Dedifferentiated amniotic fluid mesenchymal stem cell (primary cell): ENCODE measurements at regions not wholly inside any gene's neighbourhood (a gene's known extent, or its start where the extent isn't known, plus 50 kb on each side); places are given as distances from the start of the nearest gene placed in this dataset.
"Not testable (repeated sequence)": the region's sequence is repeated elsewhere in the genome, so short reads cannot be mapped to it uniquely, and the experiment has no call there.

Source experiments
- DNase-seq: peaks from one replicate; pipeline ENCODE4 v3.0.0-alpha.2; 2016; ENCODE audit errors: extremely low spot score

DNA sequence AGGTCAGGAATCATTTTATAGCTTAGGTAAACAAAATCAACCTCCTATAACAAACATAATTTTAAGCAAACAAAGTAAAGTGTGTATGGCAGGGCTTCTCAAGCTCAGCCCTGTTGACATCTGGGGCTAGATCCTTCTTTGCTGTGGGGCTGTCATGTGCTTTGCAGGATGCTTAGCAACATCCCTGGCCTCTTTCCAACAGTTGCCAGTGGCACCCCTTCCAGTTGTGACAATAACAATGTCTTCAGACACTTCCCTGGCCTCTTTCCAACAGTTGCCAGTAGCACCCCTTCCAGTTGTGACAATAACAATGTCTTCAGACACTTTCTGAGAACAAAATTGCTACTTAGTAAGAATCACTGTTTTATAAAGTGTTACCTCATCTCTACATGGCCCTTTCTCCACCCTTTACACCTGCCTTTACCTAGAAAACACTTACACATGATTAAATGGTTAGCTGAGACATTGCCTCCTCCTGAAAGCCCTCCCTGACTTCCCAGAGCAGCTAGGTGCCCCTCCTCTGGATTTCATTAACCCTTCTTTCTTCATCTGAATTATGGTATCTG, 194.0 kb upstream of the LMCD1 start:
- DNase-seq = no peak

DNA sequence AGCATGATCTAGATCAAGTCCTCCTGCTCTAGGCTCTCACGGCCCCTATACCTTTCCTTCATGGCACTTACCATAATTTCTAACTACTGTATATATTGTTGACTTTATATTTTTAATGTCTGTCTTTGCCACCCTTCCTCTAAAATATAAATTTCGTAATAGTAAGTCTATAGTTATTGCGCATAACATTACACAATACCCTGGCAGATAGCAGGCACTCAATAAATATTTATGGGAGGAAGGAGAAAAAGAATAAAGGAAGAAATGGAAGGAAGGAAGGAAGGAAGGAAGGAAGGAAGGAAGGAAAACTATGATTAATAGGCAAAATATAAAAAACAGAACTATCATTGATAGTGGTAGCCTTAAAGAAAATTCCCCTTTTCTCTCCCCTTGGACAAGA, 190.3 kb upstream of the LMCD1 start:
- DNase-seq = no peak

DNA sequence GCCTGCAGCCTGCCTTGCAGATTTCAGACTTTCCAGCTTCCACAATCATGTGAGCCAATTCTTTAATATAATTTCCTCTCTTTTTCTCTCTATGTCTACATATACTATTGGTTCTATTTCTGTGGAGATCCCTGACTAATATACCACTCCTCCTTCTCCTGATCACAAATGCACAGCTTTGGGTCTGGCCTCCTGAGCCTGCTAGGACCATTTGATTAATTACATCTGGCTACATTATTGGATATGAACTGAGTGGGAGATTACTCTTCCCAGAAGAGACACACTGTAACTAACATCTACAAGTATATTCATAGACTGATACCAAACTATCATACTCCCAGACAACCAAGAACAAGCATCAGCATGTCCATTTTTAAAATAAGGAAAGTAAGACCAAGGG, 188.9 kb upstream of the LMCD1 start:
- no peak for DNase-seq

DNA sequence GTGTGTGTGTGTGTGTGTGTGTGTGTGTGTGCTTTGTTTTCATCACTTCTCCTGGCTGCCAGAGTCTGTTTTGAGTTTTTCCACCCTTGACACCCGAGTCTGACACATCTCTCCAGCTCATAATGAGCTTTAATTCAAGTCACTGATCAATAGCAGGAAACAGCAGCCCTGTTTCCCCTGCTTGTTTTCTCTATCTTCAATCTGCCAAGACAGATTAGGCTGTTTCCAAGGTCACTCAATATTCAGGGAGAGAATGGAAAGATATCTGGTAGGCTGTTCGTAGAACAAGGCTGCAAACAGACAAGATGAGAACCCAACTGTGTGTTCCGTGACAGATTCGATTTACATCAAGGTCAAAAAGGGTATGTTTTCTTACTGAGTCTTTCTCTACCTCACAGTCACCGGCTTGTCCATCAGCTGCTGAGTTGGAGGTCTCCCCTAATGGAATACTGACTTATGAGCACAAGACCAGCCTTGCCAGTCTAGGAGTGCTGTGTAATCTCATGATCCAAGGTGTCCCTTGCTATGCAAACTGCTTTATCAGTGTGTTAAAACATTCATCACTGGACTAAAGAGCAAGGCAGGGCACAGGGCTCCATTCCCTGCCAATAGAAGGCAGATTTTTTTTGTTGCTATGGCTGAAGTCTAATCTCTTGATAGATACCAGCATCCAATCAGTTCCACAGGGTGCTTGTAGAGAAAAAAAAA, 187.9 kb upstream of the LMCD1 start:
- no peak for DNase-seq

DNA sequence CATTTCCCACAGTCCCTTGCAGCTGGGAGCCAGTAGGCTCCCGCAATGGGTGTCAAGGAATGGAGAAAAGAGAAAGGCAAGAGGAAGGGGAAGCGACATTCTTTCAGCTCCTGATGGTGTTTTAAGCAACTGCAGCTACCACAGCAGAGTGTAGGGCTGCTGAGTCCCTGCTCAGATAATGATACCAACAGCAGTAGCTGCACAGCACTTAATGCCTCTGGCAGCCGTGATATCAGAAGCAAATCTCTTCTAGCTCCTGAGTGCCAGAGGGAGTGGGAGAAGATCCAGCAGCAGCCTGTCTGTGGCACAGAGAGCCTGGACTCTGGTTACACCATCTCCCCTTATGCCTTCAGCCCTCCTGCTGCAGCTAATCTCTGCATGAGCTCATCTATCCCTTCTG, 186.1 kb upstream of the LMCD1 start:
- not testable (repeated sequence) for DNase-seq

DNA sequence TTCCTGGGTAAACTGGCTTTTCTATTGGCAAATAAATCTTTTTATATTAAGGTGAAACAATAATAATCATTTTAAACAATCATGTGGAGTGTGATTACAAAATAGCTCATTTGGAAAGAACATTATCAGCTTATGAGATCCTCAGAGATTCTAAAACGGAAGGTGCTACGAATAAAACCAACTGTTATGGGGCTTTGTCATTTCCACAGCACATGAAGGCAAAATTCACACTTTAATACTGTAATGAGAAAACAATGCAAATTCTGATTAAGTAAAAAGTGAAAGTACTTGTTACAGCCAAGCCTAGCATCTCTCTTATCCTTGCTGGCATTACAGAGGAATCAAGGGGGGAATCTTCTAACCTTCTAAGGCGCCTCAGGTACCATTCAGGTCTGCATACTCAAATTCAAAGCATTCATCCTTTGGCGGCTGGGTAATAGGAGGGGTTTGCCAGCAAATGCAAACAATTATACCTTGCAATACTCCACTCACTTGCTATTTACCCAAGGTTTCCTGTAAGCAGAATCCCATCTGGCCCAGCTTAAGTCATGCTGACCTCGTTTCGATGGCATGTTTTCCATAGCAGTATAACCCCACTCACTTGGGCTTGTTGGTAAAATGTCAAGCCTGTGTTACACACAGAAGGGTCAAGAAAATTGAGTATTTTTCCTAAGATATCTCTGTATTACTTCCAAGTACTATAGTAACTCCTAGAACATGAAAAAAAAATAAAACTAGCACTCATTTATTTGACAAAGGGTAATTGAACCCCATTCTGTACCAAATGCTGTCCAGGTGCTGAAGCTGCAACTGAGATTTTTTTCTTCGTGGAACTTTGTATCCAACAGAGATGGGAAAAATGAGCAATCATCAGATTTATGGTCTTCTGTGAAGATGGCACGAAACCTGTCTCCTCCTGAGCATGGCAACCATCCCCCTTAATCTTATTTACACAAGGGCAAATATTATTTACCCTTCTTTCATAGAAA, 183.7 kb upstream of the LMCD1 start:
- DNase-seq = no peak

DNA sequence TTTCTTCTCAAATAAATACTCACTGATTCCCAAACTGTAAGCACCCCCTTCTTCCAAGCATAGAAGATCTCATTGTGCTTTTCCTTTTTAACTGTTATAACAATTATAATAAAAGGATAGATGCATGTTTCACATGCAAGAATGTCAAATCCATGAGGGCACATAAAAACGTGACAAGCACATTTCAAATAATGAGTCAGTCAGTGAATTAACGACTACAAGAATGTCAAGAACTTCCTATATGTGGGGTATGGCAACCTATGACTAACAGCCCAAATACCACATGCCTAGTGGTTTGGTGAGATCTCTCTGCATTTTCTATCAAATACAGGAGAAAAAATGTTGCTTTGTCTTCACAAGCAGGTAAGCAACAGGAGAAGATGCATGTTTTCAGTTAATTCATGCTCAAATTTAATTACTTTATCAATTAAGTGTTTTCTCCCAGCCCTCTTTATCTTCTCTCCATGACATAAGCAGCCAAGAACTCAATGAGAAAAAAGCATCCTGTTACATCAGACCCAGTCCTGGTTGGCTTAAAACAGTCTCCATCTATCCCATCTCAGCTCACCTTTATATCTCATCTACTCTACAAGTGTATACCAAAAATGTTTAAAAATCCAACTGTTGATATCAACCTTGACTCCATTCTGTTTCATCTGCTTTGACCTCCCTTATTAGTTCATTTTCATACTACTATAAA, 181.5 kb upstream of the LMCD1 start:
- peak; percentile 25 for DNase-seq

DNA sequence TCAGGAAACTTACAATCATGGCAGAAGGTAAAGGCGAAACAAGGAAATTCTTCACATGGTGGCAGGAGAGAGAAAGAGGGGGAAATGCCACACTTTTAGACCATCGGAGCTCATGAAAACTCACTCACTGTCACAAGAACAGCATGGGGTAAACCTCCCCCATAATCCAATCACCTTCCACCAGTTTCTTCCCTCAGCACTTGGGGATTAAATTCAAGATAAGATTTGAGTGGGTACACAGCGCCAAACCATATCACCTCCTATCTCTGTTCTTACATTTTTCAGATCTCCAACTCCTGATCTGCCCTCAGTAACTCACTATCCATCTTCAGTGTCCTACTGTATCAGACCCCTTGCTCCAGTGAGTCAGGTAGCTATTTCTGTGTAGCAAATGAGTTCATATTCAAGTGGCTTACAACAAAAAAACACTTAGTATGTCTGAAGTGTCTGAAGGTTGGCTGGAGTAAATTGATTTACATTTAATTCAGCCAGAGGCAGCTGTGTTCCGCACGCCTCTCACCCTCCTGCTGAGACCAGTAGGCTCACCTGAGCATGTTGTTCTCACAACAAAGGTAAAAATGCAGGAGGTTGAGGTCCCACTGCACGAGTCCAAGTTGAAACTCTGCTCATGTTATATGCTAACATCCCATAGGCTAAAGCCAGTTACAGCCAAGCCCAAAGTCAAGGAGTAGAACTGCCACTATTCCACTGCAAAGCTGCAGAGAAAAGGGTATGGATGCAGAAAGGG, 180.7 kb upstream of the LMCD1 start:
- DNase-seq = no peak

DNA sequence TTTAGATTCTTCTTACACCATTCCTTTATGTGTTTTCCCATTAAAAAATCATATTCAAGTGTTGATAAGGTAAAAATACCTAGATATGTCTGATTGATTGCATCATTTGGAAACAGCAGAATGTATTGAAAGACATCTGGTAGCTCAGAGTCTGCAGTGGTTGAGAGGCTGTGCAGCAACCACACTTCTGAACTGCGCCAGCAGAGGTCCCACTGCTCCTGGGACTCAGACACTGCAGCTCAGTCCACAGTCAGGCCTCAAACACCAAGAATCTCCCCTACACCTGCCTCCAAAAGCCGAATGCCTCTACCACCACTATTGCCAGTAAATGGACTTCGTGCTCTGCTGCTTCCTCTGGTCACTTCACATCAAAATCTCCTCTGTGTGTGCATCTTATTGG, 176.9 kb upstream of the LMCD1 start:
- no peak for DNase-seq

DNA sequence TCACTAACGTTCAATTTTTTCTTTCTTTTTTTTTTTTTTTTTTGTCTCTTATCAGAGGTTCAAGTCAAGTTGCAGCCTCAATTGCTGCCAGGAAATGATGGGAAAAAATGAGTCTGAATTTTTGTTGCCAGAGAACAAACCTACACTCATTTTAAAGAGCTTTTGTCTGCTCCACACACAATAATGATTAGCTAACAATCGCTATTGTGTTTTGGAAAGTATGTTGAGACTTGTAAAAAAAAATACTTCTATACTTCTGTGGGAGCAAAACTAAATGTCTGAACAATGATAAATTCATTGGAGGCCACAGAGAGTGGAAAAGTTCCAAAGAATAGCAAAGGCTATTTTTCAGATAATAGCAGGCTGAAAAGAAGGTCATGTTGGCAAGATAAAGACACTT, 176.3 kb upstream of the LMCD1 start:
- no peak for DNase-seq

DNA sequence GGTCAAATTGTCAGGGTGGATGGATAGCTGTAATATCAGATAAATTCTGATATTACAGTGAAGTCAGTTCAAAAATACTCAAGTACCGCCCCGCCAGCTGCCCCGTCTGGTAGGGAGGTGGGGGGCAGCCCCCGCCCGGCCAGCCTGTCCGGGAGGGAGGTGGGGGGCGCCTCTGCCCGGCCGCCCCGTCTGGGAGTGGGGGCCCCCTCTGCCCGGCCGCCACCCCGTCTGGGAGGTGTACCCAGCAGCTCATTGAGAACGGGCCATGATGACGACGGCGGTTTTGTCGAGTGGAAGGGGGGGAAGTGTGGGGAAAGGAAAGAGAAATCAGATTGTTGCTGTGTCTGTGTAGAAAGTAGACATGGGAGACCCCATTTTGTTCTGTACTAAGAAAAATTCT, 175.8 kb upstream of the LMCD1 start:
- not testable (repeated sequence) for DNase-seq

DNA sequence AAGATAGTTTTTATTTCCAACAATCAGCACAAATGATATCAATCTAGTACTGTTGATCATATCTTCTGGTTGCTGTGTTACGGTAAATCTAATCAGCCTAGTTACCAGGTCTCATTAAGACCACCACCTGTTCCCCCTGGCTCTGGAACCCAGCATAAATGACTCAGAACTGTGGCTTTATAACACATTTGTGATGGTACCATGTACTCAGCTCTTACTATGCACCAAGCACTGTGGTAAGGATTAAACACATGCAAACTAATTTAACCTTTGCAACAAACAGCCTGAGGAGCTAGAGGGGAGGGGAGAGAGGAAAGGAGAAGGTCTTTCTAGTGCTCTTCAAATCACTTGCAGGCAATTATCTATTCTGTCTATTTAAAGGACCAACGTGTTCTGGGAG, 173.9 kb upstream of the LMCD1 start:
- no peak for DNase-seq

DNA sequence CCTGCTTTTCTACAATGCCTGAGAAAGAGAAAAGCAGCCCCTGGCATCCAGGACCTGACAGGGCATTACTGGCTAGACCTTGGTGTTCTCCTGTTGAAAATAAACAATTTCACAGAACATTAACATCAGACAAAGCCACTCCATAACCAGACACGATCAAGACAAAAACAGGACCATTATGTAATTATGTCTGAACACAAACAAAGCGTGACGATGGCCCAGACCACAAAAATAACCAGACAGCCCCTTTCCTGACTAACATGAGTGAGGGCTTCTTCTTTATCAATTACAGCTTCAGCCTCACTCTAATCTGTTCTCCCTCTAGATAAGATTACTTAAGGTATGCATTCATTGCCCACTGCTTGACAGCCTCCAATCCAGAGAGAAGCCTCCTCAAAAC, 172.7 kb upstream of the LMCD1 start:
- no peak for DNase-seq

DNA sequence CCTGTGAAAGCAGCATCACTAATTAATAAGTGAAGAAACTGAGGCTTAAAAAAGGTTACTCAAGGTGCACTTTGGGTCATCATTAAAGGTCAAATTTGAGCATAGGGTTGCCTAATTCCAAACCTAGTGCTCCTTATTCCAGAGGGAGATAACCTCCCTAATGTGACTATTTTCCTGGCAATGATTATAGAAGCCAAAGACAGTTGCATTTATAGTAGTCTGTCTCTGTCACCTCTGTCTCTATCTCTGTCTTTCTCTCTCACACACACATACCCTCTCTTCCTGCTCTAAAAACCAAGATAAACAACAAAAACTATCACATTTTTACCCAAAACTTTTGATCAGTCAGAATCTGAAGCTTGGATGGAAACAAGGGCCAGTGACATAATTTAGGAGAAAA, 172.0 kb upstream of the LMCD1 start:
- DNase-seq = no peak

DNA sequence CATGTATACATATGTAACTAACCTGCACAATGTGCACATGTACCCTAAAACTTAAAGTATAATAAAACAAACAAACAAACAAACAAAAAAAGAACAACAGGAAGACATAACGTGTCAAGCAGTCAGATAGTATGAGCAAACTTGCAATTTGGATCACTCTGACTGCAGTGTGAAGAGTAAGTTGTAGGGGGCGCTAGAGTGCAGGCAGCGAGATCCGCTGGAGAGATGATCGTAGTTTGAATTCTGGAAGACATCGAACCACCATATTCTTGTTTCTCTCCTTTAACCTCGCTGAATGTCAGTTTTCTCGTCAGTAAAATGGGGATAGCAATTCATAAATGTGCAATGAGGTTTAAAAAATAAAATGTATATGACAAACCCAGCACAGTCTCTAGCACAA, 165.2 kb upstream of the LMCD1 start:
- no peak for DNase-seq

DNA sequence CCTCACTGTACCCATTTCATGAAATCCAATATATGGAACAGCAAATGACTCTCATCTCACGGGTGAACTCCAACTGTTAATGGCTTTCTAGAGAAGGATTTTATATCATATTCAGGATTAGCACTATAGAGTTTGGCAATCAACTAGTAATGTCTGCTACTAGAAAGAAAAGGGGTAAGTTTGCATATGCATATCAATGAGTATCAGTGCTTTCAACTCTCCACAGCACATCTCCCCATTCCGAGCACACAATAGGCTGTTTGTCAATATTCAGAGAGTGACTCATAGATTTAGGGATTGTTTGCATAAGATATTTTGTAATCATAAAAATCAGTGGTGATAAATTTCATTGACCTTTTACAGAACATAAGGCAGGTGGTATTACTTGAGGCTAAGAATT, 163.2 kb upstream of the LMCD1 start:
- DNase-seq = no peak

DNA sequence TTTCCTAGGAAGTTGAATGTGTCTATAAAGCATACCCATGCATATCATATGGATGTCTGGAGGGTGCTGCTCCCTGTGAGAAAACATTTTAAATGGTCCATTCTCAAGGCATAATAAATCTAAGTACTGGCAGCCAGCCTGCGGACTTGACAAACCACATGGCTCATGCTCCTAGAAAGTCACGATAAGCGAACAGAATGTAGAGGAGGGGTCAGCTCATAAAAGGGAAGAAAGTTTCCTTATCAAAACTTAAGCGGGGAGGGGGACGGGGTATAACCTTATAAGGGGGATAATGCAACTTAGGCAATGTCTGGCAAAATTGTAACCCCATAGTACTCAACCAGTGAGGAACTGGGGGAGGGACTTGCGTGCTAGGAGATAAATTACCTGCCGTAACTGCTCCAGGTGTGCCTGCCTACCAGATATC, 159.8 kb upstream of the LMCD1 start:
- DNase-seq = no peak

DNA sequence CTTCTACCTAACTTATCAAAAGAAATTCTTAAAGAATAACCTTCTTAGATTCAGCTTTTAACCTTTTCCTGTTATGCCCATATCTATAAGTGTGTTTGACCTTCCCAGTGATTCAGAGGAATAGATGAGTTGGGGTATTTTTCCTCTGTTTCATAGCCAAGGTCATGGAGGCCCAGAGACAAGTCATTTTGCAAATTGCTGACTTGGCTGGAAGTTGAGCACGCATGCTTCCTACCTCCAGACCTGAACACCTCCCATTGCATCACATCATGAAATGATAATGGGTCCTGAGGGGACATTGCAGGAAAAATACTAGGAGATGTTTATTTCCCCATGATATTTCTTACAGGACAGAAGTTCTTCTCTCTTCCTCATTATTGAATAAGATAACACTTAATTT, 158.6 kb upstream of the LMCD1 start:
- DNase-seq = no peak

DNA sequence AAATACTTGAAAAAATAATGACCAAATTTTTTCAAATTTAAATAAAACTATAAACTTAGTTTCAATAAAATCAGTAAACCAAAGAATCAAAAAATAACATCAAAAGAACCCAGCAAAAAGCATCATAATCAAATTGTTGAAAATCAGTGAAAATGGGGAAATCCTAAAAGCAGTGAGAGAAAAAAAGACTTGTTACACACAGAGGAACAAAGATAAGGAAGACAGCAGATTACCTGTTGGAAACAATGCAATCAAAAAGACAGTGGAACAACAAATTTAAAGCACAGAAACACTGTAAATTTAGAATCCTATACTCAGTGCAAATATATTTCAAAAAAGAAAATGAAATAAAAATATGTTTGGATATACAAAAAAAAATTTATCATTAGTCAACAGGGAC, 156.2 kb upstream of the LMCD1 start:
- no peak for DNase-seq

DNA sequence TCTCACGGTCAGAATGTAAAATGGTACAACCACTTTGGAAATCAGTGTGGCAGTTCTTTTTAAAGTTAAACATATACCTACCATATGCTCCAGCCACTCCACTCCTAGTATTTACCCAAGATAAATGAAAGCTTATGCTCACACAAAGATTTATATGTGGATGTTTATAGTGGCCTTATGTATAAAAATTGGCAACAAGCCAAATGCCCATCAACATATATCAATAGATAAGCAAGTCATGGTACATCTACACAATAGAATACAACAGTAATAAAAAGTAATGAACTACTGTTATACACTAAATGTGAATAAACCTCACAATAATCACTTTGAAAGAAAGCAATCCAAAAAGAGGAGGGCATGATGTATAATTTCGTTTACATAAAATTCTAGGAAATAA, 153.5 kb upstream of the LMCD1 start:
- no peak for DNase-seq

DNA sequence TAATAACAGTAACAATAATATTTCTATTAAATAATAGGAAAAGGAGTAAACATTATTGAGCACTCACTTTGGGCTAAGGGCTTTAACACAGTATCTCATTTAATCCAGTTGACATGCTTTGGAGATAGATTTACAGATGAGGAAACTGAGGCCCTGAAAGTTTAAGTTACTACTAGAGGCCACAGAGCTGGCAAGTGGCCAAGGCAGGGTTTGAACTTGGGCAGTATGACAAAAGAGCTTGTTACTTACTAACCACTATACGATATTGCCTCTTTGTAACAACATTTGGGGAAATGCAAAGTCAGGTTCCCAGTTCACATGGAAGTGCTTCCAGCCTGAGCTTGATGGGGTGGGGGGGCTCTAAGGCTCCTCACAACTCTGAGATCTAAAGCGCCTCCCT, 149.1 kb upstream of the LMCD1 start:
- DNase-seq = no peak

DNA sequence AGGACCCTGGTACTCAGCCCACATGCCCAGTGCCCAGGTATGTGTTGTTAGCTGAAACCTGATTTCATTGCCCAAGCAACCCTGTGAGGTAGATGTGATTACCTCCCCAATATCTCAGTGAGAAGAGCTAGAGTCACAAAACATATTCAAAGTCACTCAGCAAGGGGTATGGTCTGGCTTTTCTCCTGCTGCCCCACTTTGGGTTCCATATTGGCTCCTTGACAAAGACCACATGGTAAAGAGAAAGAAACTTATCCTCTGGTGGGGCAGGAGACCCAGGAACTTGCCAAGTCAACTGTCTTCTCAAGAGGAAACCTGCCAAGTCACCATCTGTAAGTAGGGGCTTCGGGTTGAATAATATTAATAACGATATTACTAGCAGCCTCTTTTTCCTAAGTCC, 148.3 kb upstream of the LMCD1 start:
- DNase-seq = no peak
